HG03045 (cell line): ENCODE measurements at regions not wholly inside any gene's neighbourhood (a gene's known extent, or its start where the extent isn't known, plus 50 kb on each side); places are given as distances from the start of the nearest gene placed in this dataset.
"Not testable (repeated sequence)": the region's sequence is repeated elsewhere in the genome, so short reads cannot be mapped to it uniquely, and the experiment has no call there.

ENCODE experiments used
- ATAC-seq: cut with Tn5 transposase; IDR thresholded peaks from one replicate; pipeline ENCODE4 v1.9.1; 2021; ENCODE audit warnings: mild to moderate bottlenecking, moderate library complexity; ENCODE audit not compliant: unreplicated experiment

- no peak for ATAC-seq
These were observed 208.3 kb upstream of the NCAM2 start for GRCh38 chr21:20789729-20790500.

DNA sequence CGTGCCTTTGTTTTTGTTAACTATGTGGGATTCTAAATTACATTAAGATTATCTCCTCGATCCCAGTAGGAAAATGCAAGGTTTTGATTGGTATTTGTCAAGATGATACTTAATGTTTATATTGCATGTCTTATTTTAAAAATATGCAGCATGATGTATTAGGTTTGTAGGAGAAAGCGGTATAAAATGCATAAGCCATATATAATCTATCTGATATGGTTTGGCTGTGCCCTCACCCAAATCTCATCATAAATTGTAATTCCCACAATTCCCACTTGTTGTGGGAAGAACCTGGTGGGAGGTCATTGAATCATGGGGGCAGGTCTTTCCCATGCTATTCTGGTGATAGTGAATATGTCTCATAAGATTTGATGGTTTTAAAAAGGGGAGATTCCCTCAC, 198.1 kb upstream of the NCAM2 start:
- ATAC-seq, result no peak

- ATAC-seq, result no peak
These were observed 196.0 kb upstream of the NCAM2 start for GRCh38 chr21:20802201-20802600.

GRCh38 chr21:20802631-20803260, 195.5 kb upstream of the NCAM2 start:
- ATAC-seq, result no peak

- no peak for ATAC-seq
These were observed 186.5 kb upstream of the NCAM2 start for GRCh38 chr21:20811702-20812101.

GRCh38 chr21:20814090-20814489, 184.1 kb upstream of the NCAM2 start:
- no peak for ATAC-seq

GRCh38 chr21:20822666-20823065, 175.5 kb upstream of the NCAM2 start:
- ATAC-seq, result no peak

DNA sequence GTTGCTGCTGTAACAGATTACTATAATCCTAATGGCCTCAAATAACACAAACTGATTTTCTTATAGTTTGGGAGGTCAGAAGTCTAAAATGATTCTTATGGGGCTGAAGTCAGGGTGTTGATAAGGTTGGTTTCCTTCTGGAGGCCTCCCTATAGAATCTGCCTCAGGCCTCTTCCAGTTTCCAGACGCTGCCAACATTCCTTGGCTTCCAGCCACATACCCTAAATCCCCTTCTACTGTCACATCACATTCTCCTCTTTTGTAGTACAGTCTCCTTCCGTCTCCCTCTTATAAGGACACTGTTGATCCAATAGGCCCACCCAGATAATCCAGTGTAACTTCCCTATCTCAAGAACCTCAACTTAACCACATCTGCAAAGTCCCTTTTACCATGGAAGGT, 145.3 kb upstream of the NCAM2 start:
- ATAC-seq, result no peak

- ATAC-seq, result no peak
These were observed 141.3 kb upstream of the NCAM2 start for GRCh38 chr21:20856926-20857325.

- ATAC-seq, result no peak
These were observed 124.0 kb upstream of the NCAM2 start for GRCh38 chr21:20874202-20874601.

- no peak for ATAC-seq
These were observed 122.5 kb upstream of the NCAM2 start for GRCh38 chr21:20875742-20876141.

DNA sequence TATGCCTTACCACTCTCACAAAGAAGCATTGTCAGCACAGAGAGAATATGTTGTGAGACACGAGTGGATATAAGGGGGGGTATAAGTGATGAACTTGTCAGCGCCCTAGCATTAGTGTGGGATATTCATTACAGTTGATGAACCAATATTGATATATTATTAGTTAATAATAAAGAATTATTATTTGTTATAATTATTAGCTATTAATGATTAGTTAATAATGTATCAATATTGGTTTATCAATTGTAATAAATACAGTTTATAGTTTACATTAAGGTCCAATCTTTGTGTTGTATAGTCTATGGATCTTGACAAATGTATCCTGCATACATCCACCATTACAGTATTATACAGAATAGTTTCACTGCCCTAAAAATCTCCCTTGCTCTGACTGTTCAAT, 120.2 kb upstream of the NCAM2 start:
- no peak for ATAC-seq

GRCh38 chr21:20882462-20883407, 115.5 kb upstream of the NCAM2 start:
- ATAC-seq, result no peak

- no peak for ATAC-seq
These were observed 114.8 kb upstream of the NCAM2 start for GRCh38 chr21:20883408-20883800.

- ATAC-seq, result no peak
These were observed 95.7 kb upstream of the NCAM2 start for GRCh38 chr21:20902511-20902910.

- ATAC-seq, result no peak
These were observed 95.2 kb upstream of the NCAM2 start for GRCh38 chr21:20902998-20903397.

DNA sequence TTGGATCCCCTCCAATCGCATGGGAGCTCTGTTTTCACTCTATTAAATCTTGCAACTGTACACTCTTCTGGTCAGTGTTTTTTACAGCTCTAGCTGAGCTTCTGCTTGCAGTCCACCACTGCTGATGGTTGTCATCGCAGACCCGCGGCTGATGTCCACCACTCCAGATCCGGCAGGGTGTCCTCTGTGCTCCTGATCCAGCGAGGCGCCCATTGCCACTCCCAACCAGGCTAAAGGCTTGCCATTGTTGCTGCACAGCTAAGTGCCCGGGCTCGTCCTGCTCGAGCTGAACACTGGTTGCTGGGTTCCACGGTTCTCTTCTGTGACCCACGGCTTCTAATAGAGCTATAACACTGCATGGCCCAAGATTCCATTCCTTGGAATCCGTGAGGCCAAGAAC, 70.7 kb upstream of the NCAM2 start:
- ATAC-seq, result not testable (repeated sequence)

DNA sequence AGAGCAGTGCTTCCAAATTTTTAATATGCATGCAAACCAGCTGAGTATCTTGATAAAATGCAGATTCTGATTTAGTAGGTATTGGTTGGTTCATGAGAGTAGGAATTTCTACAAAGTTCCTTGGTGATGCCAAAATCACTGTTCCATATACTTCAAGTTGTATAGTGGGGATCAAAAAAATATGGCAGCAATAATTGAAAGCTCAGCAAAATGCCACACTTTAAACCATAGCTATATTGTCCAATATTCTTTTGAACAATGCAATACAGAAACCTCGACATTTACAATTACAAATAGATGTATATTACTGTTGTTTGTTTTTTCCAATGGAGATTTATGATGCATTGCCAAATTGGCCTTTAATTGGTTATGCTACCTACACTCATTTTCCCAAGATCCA, 55.7 kb upstream of the NCAM2 start:
- ATAC-seq, result no peak

DNA sequence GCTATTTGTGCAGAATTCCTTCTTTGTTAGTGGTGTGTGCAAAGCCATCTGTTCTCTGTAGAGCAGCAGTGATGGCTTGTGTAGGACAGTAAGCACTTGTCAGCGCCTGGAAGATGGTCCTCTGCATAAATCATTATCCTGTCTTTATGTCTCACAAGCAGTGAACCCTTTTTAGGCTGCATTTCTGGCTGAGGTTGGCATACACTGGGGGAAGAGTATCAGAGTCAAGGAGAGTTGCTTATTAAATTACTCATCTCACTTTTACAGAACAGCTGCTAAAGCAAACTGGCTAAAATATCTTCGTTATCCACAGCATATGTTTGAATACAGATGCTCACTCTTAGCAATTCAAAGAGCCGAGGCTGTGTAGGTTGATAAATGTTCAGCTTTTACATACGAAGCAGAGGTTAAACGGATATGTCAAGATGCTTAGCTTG, 54.6 kb upstream of the NCAM2 start:
- no peak for ATAC-seq

DNA sequence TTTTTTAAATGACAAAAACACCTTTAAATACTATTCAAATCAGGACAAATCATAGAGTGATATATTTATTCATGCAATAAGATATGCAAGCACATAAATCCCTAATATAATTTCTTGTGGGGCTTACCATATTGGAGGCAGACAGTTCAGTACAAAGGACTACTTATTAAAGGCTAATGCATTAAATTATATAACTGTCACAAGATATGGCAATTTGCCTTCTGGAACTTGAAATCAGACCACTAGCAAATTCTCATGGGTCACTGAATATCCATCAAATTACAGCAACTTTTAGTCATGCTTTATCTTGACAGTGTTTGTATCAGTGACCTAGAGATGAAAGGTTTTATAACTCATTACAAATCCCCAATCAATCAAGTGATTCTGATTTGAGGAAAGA, 54.1 kb upstream of the NCAM2 start:
- ATAC-seq, result no peak

- ATAC-seq, result no peak
These were observed 51.5 kb upstream of the NCAM2 start for GRCh38 chr21:20946701-20947100.
